ENCODE measurements at regions not wholly inside any gene's neighbourhood (a gene's known extent, or its start where the extent isn't known, plus 50 kb on each side); places are given as distances from the start of the nearest gene placed in this dataset.

DNA sequence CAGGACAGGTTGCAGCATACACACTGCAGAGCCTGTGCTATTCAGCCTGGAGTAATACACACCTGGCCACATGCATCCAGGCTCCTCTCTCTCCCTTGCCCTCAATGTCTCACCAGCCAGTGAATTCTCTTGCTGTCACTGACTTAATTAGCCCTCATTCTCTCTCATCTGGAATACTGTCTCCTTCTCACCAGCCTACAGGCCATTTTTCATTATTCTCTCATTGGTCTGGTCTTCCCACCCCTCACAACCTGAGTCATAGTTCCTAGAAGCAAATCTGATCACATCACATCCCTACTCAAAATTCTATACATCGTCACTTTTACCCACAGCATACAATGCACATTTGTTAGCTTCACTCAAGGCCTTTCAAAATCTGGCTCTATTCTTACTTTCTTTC lies 333.1 kb downstream of the PIK3C3 start:
- TF ChIP-seq EZH2 (IDR thresholded peaks at IDR 0.05): no peak
- TF ChIP-seq POLR2AphosphoS5 (IDR thresholded peaks at IDR 0.05; ENCODE audit: borderline replicate concordance, low read depth, low read length): no peak

All from SK-N-MC (cell line).